C4-2B (cell line): ENCODE measurements at regions not wholly inside any gene's neighbourhood (a gene's known extent, or its start where the extent isn't known, plus 50 kb on each side); places are given as distances from the start of the nearest gene placed in this dataset.

Experiments
- CTCF ChIP-seq: fragments of 450-650 bp; conservative IDR thresholded peaks from 2 replicates; pipeline ENCODE4 v1.5.1; 2017; ENCODE audit warnings: mild to moderate bottlenecking
- ZFX ChIP-seq: fragments of 450-650 bp; IDR thresholded peaks from 2 replicates; pipeline ENCODE4 v1.6.1; 2017

DNA sequence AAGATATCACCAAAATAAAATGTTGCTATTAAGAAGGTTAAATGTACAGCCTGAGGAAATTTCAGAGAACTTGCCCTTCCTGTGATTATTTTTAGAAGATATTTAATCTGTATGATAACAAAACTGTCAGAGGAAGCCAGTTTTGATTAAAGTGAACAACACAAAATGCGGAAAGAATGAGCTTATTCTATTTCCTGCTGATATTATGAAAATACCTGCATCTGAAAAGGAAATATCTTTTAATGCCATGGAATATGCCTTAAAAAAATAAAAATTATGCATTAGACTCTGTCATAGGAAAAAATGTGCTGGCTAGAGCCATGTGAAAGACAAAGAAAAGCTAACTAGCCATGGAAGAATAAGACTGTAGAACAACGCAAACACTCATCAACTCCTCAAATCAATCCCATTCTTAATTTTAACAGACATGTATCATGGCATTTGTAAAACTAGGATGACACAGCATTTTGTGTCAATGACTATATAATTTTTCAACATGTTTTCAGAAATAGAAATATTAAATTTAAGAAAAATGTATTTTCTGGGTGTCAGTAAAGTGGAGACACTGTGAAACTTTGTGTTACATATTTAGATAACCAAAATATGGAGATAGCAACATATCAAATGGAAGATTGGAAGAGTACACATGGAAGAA, 1768.2 kb downstream of the SUCLG1 start:
- TF ChIP-seq CTCF (no peak), ZFX (no peak)
